Gastroesophageal sphincter (tissue), 4 donors: ENCODE measurements at regions not wholly inside any gene's neighbourhood (a gene's known extent, or its start where the extent isn't known, plus 50 kb on each side); places are given as distances from the start of the nearest gene placed in this dataset.

Experiments used
- ATAC-seq: fragments of 150-250 bp; one replicate; pipeline ENCODE4 v1.9.1; 2016; ENCODE audit warnings: mild to moderate bottlenecking, moderate library complexity
- H3K27ac ChIP-seq, 4 donors: fragments of 200-600 bp; sonication (generic) in 3 of 4; 1 replicate in 3 of 4; 2 replicates in 1 of 4; pipeline ENCODE4 v1.5.1; 2016 to 2019
- H3K27me3 ChIP-seq: fragments of 200-600 bp; sonication (generic); one replicate; pipeline ENCODE4 v1.5.1; 2019
- H3K36me3 ChIP-seq, 2 donors: fragments of 200-600 bp; sonication (generic); one replicate each; pipeline ENCODE4 v1.5.1; 2019; ENCODE audit warnings: control low read depth in 1 of 2
- H3K4me1 ChIP-seq, 3 donors: fragments of 200-600 bp; sonication (generic); 1 replicate in 2 of 3; 2 replicates in 1 of 3; pipeline ENCODE4 v1.5.1; 2016 to 2019; ENCODE audit warnings: control low read depth in 2 of 3
- H3K4me3 ChIP-seq, 2 donors: fragments of 200-600 bp; sonication (generic); one replicate each; pipeline ENCODE4 v1.5.1; 2019; ENCODE audit warnings: mild to moderate bottlenecking in 1 of 2, moderate library complexity in 1 of 2
- H3K9me3 ChIP-seq, 3 donors: fragments of 200-600 bp; sonication (generic); one replicate each; pipeline ENCODE4 v1.5.1; 2017 to 2019; ENCODE audit warnings: control low read depth in 2 of 3
- EP300 ChIP-seq: sonication (generic); formaldehyde crosslinking; IDR thresholded peaks from one replicate; pipeline ENCODE4 v1.6.1; 2017; ENCODE audit warnings: antibody characterized with exemption, mild to moderate bottlenecking
- POLR2A ChIP-seq, 2 donors: fragments of 450-650 bp; IDR thresholded peaks; one replicate each; pipeline ENCODE4 v1.6.1; 2017; ENCODE audit warnings: antibody characterized with exemption in 2 of 2, mild to moderate bottlenecking in 2 of 2, moderate library complexity in 1 of 2
- POLR2AphosphoS5 ChIP-seq: sonication (generic); formaldehyde crosslinking; IDR thresholded peaks from one replicate; pipeline ENCODE4 v1.6.1; 2017; ENCODE audit warnings: antibody characterized with exemption
- WGBS, 2 donors: methylation state at CpG; one replicate each; pipeline ENCODE4 v1.1.5; 2018; ENCODE audit warnings: low coverage in 1 of 2; 5-methylcytosine and 5-hydroxymethylcytosine counted together
- TF ChIP-seq, protein P1 (sequence below), 4 experiments: fragments of 200-600 bp in 2 of 4; fragments of 450-650 bp in 2 of 4; sonication (generic) in 1 of 4; IDR thresholded peaks; one replicate each; pipeline ENCODE4 v1.5.1; 2017 to 2019; ENCODE audit warnings: antibody characterized with exemption in 4 of 4, mild to moderate bottlenecking in 2 of 4, moderate library complexity in 2 of 4

- Histone ChIP-seq H3K27me3 (no peaks in the 10 kb centered on the region), H3K4me1 (no peaks in the 10 kb centered on the region), H3K4me3 (no peak overlapping the region), H3K36me3 (no peaks in the 10 kb centered on the region), H3K9me3 (no peaks in the 10 kb centered on the region), H3K27ac (no peak overlapping the region)
- ATAC-seq: no peak
- no peak for TF ChIP-seq POLR2AphosphoS5
- no peak for TF ChIP-seq EP300
- TF ChIP-seq POLR2A (IDR thresholded peaks at IDR 0.05): no peak
- TF ChIP-seq, protein P1, sequence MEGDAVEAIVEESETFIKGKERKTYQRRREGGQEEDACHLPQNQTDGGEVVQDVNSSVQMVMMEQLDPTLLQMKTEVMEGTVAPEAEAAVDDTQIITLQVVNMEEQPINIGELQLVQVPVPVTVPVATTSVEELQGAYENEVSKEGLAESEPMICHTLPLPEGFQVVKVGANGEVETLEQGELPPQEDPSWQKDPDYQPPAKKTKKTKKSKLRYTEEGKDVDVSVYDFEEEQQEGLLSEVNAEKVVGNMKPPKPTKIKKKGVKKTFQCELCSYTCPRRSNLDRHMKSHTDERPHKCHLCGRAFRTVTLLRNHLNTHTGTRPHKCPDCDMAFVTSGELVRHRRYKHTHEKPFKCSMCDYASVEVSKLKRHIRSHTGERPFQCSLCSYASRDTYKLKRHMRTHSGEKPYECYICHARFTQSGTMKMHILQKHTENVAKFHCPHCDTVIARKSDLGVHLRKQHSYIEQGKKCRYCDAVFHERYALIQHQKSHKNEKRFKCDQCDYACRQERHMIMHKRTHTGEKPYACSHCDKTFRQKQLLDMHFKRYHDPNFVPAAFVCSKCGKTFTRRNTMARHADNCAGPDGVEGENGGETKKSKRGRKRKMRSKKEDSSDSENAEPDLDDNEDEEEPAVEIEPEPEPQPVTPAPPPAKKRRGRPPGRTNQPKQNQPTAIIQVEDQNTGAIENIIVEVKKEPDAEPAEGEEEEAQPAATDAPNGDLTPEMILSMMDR (IDR thresholded peaks at IDR 0.05): no peak
- WGBS, 2 donors: 50 to 65% methylated on average over 1 of the region's 1 CpG
Observed at GRCh38 chr4:179124957-179125356, 1682.7 kb upstream of the AGA start.

DNA sequence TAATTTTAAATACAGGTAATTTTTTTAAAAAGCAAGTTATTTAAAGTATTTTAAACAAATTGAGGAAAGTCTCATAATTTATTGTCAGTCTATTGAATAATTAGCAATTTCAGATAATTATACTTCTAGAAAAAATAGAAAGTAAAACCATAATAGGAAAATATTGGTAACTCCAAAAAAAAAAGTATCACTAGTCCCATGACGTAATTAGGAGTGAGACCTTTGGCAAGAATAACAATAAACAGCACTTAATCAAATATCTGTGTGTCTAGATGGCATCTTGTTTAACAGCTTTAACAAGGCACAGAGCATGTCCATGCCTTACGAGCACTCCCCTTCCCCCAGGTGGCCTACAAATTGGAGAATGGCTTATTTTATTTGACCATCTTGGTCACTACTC lies 1683.6 kb upstream of the AGA start:
- H3K4me3 ChIP-seq: no peak overlapping the region
- TF ChIP-seq POLR2AphosphoS5 (no peak), EP300 (no peak), POLR2A (IDR thresholded peaks at IDR 0.05) (no peak)
- TF ChIP-seq, protein P1 (IDR thresholded peaks at IDR 0.05): no peak
- H3K27ac ChIP-seq: no peak overlapping the region
- WGBS, 2 donors: 67 to 70% methylated on average over 2 of the region's 2 CpGs
- H3K4me1 ChIP-seq: no peaks in the 10 kb centered on the region
- H3K27me3 ChIP-seq: no peaks in the 10 kb centered on the region
- no peaks in the 10 kb centered on the region for H3K36me3 ChIP-seq
- H3K9me3 ChIP-seq: no peaks in the 10 kb centered on the region
- ATAC-seq: no peak

GRCh38 chr4:179128299-179128698 lies 1686.1 kb upstream of the AGA start:
- Histone ChIP-seq H3K27ac (no peak overlapping the region), H3K9me3 (no peaks in the 10 kb centered on the region), H3K4me3 (no peak overlapping the region), H3K4me1 (no peaks in the 10 kb centered on the region), H3K27me3 (no peaks in the 10 kb centered on the region), H3K36me3 (no peaks in the 10 kb centered on the region)
- 56 to 80% methylated on average over 2 to 4 of the region's 4 CpGs for WGBS, 2 donors
- no peak for TF ChIP-seq POLR2A (IDR thresholded peaks at IDR 0.05)
- TF ChIP-seq EP300: no peak
- no peak for TF ChIP-seq POLR2AphosphoS5
- TF ChIP-seq, protein P1 (IDR thresholded peaks at IDR 0.05): no peak
- ATAC-seq: no peak

- ATAC-seq: no peak
- Histone ChIP-seq H3K36me3 (no peaks in the 10 kb centered on the region), H3K27ac (no peak overlapping the region), H3K9me3 (no peaks in the 10 kb centered on the region), H3K4me1 (no peaks in the 10 kb centered on the region), H3K4me3 (no peak overlapping the region), H3K27me3 (no peaks in the 10 kb centered on the region)
- 67 to 78% methylated on average over 2 of the region's 2 CpGs for WGBS, 2 donors
- TF ChIP-seq POLR2A (IDR thresholded peaks at IDR 0.05) (no peak), POLR2AphosphoS5 (no peak), EP300 (no peak)
- TF ChIP-seq, protein P1 (IDR thresholded peaks at IDR 0.05): no peak
Observed at GRCh38 chr4:179130122-179130714, 1688.0 kb upstream of the AGA start.

GRCh38 chr4:179145746-179146525 lies 1703.7 kb upstream of the AGA start:
- Histone ChIP-seq H3K36me3 (no peaks in the 10 kb centered on the region), H3K27me3 (no peaks in the 10 kb centered on the region), H3K9me3 (no peaks in the 10 kb centered on the region), H3K4me3 (no peak overlapping the region), H3K27ac (no peak overlapping the region), H3K4me1 (no peaks in the 10 kb centered on the region)
- no peak for ATAC-seq
- WGBS, 2 donors: 62 to 80% methylated on average over 4 of the region's 4 CpGs
- TF ChIP-seq, protein P1 (IDR thresholded peaks at IDR 0.05): no peak
- TF ChIP-seq EP300: no peak
- TF ChIP-seq POLR2AphosphoS5: no peak
- TF ChIP-seq POLR2A (IDR thresholded peaks at IDR 0.05): no peak
